Medulla oblongata (tissue), 1 donor: ENCODE measurements at regions not wholly inside any gene's neighbourhood (a gene's known extent, or its start where the extent isn't known, plus 50 kb on each side); places are given as distances from the start of the nearest gene placed in this dataset.
"Not testable (repeated sequence)": the region's sequence is repeated elsewhere in the genome, so short reads cannot be mapped to it uniquely, and the experiment has no call there.

Experiments used
- DNase-seq: peaks from one replicate; pipeline ENCODE4 v3.0.0-alpha.2; 2015; ENCODE audit errors: extremely low spot score

- DNase-seq, result no peak
These were observed 352.4 kb upstream of the GJE1 start for GRCh38 chr6:141780296-141780695.

- DNase-seq, result no peak
These were observed 368.3 kb upstream of the GJE1 start for GRCh38 chr6:141764388-141764787.

GRCh38 chr6:141758430-141758829, 374.3 kb upstream of the GJE1 start:
- no peak for DNase-seq

GRCh38 chr6:141753180-141753579, 379.5 kb upstream of the GJE1 start:
- DNase-seq, result no peak

GRCh38 chr6:141752677-141753076, 380.0 kb upstream of the GJE1 start:
- no peak for DNase-seq

- not testable (repeated sequence) for DNase-seq
These were observed 386.4 kb upstream of the GJE1 start for GRCh38 chr6:141746324-141746723.

GRCh38 chr6:141744971-141745370, 387.8 kb upstream of the GJE1 start:
- DNase-seq, result no peak

- DNase-seq, result no peak
These were observed 388.4 kb upstream of the GJE1 start for GRCh38 chr6:141744194-141744925.

GRCh38 chr6:141736104-141736503, 396.6 kb upstream of the GJE1 start:
- no peak for DNase-seq

GRCh38 chr6:141735126-141735525, 397.6 kb upstream of the GJE1 start:
- no peak for DNase-seq

- DNase-seq, result no peak
These were observed 398.5 kb upstream of the GJE1 start for GRCh38 chr6:141734071-141734840.

- DNase-seq, result no peak
These were observed 403.6 kb upstream of the GJE1 start for GRCh38 chr6:141729146-141729545.

- DNase-seq, result no peak
These were observed 404.4 kb upstream of the GJE1 start for GRCh38 chr6:141728330-141728729.

- DNase-seq, result no peak
These were observed 406.5 kb upstream of the GJE1 start for GRCh38 chr6:141726248-141726647.

- DNase-seq, result no peak
These were observed 408.0 kb upstream of the GJE1 start for GRCh38 chr6:141724731-141725130.

- DNase-seq, result no peak
These were observed 413.2 kb upstream of the GJE1 start for GRCh38 chr6:141719476-141719875.

GRCh38 chr6:141705431-141705830, 427.3 kb upstream of the GJE1 start:
- no peak for DNase-seq

GRCh38 chr6:141704151-141704550, 428.6 kb upstream of the GJE1 start:
- no peak for DNase-seq

- DNase-seq, result no peak
These were observed 431.0 kb upstream of the GJE1 start for GRCh38 chr6:141701732-141702131.

GRCh38 chr6:141700819-141701218, 431.9 kb upstream of the GJE1 start:
- DNase-seq, result no peak

- no peak for DNase-seq
These were observed 443.8 kb upstream of the GJE1 start for GRCh38 chr6:141688916-141689315.

- DNase-seq, result no peak
These were observed 447.3 kb upstream of the GJE1 start for GRCh38 chr6:141685416-141685815.

GRCh38 chr6:141682391-141682790, 450.3 kb upstream of the GJE1 start:
- no peak for DNase-seq
